GM18499 (cell line): ENCODE measurements at regions not wholly inside any gene's neighbourhood (a gene's known extent, or its start where the extent isn't known, plus 50 kb on each side); places are given as distances from the start of the nearest gene placed in this dataset.
"Not testable (repeated sequence)": the region's sequence is repeated elsewhere in the genome, so short reads cannot be mapped to it uniquely, and the experiment has no call there.

Experiments used
- ATAC-seq: cut with Tn5 transposase; IDR thresholded peaks from one replicate; pipeline ENCODE4 v1.9.1; 2021; ENCODE audit warnings: moderate number of reproducible peaks; ENCODE audit not compliant: insufficient read depth, unreplicated experiment

GRCh38 chr7:25677595-25677994 lies 449.3 kb upstream of the NPVF start:
- ATAC-seq: no peak

GRCh38 chr7:25678215-25678614 lies 449.9 kb upstream of the NPVF start:
- no peak for ATAC-seq

GRCh38 chr7:25680636-25681035 lies 452.4 kb upstream of the NPVF start:
- ATAC-seq: no peak

- no peak for ATAC-seq
These were observed 456.1 kb upstream of the NPVF start for GRCh38 chr7:25684360-25684759.

GRCh38 chr7:25686493-25686892 lies 458.2 kb upstream of the NPVF start:
- ATAC-seq: no peak

GRCh38 chr7:25694211-25694610 lies 457.8 kb upstream of the NFE2L3 start:
- ATAC-seq: no peak

GRCh38 chr7:25694699-25695098 lies 457.3 kb upstream of the NFE2L3 start:
- no peak for ATAC-seq

GRCh38 chr7:25696571-25696970 lies 455.4 kb upstream of the NFE2L3 start:
- no peak for ATAC-seq

GRCh38 chr7:25698451-25699113 lies 453.4 kb upstream of the NFE2L3 start:
- ATAC-seq: no peak

GRCh38 chr7:25700141-25700540 lies 451.9 kb upstream of the NFE2L3 start:
- not testable (repeated sequence) for ATAC-seq

GRCh38 chr7:25704413-25704812 lies 447.6 kb upstream of the NFE2L3 start:
- ATAC-seq: no peak

- ATAC-seq: no peak
These were observed 445.2 kb upstream of the NFE2L3 start for GRCh38 chr7:25706764-25707163.

- ATAC-seq: no peak
These were observed 444.0 kb upstream of the NFE2L3 start for GRCh38 chr7:25707768-25708620.

GRCh38 chr7:25710959-25711358 lies 441.0 kb upstream of the NFE2L3 start:
- no peak for ATAC-seq

GRCh38 chr7:25711940-25712339 lies 440.1 kb upstream of the NFE2L3 start:
- no peak for ATAC-seq

GRCh38 chr7:25712500-25712899 lies 439.5 kb upstream of the NFE2L3 start:
- ATAC-seq: no peak

- no peak for ATAC-seq
These were observed 438.0 kb upstream of the NFE2L3 start for GRCh38 chr7:25714013-25714412.

- ATAC-seq: no peak
These were observed 435.6 kb upstream of the NFE2L3 start for GRCh38 chr7:25716421-25716820.

- ATAC-seq: no peak
These were observed 433.4 kb upstream of the NFE2L3 start for GRCh38 chr7:25718596-25718995.

GRCh38 chr7:25719190-25719896 lies 432.7 kb upstream of the NFE2L3 start:
- ATAC-seq: no peak

- ATAC-seq: no peak
These were observed 431.6 kb upstream of the NFE2L3 start for GRCh38 chr7:25720427-25720826.
